ENCODE measurements at regions not wholly inside any gene's neighbourhood (a gene's known extent, or its start where the extent isn't known, plus 50 kb on each side); places are given as distances from the start of the nearest gene placed in this dataset.

DNA sequence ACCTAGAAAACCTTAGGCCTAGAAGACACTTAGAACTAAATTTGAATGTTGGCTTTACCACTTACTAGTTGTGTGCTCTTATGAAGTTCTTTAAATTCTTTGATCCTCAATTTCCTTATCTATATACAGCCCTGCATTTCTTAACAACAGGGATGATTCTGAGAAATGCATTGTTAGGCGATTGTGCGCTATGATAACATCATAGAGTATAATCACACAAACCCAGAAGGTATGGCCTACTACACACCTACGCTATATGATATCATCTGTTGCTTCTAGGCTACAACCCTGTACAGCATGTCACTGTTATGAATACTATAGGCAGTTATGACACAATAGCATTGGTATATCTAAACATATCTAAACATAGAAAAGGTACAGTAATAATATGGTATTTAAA is 137.4 kb downstream of the CHD1L start:
- TF ChIP-seq, protein P1, sequence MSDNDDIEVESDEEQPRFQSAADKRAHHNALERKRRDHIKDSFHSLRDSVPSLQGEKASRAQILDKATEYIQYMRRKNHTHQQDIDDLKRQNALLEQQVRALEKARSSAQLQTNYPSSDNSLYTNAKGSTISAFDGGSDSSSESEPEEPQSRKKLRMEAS (IDR thresholded peaks at IDR 0.05; ENCODE audit: low read depth): no peak
- TF ChIP-seq, protein P2, sequence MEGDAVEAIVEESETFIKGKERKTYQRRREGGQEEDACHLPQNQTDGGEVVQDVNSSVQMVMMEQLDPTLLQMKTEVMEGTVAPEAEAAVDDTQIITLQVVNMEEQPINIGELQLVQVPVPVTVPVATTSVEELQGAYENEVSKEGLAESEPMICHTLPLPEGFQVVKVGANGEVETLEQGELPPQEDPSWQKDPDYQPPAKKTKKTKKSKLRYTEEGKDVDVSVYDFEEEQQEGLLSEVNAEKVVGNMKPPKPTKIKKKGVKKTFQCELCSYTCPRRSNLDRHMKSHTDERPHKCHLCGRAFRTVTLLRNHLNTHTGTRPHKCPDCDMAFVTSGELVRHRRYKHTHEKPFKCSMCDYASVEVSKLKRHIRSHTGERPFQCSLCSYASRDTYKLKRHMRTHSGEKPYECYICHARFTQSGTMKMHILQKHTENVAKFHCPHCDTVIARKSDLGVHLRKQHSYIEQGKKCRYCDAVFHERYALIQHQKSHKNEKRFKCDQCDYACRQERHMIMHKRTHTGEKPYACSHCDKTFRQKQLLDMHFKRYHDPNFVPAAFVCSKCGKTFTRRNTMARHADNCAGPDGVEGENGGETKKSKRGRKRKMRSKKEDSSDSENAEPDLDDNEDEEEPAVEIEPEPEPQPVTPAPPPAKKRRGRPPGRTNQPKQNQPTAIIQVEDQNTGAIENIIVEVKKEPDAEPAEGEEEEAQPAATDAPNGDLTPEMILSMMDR (IDR thresholded peaks at IDR 0.05): no peak
- TF ChIP-seq EZH2phosphoT487 (IDR thresholded peaks at IDR 0.05; ENCODE audit: borderline replicate concordance, low read depth): no peak
- TF ChIP-seq SIN3A (IDR thresholded peaks at IDR 0.05; ENCODE audit: borderline replicate concordance, low read depth, low read length): no peak
- no peak for TF ChIP-seq RXRA (IDR thresholded peaks at IDR 0.05; ENCODE audit: borderline replicate concordance, low read depth)
- TF ChIP-seq RCOR1 (IDR thresholded peaks at IDR 0.05; ENCODE audit: low read length): no peak
- no peak for TF ChIP-seq RAD21 (IDR thresholded peaks at IDR 0.05; ENCODE audit: low read length)
- no peak for TF ChIP-seq RFX5 (IDR thresholded peaks at IDR 0.05; ENCODE audit: low read length)
- no peak for TF ChIP-seq MXI1 (IDR thresholded peaks at IDR 0.05; ENCODE audit: low read depth, low read length)
- TF ChIP-seq TAF1 (IDR thresholded peaks at IDR 0.05; ENCODE audit: borderline replicate concordance, low read depth, low read length): no peak
- no peak for TF ChIP-seq POLR2AphosphoS5 (IDR thresholded peaks at IDR 0.05; ENCODE audit: low read depth, low read length)
- no peak for TF ChIP-seq FOSL2 (IDR thresholded peaks at IDR 0.05; ENCODE audit: borderline replicate concordance, low read depth)
- TF ChIP-seq IRF3 (IDR thresholded peaks at IDR 0.05; ENCODE audit: low read depth, low read length): no peak

Measured in SK-N-SH (cell line).